GM12864 (cell line): ENCODE measurements at regions not wholly inside any gene's neighbourhood (a gene's known extent, or its start where the extent isn't known, plus 50 kb on each side); places are given as distances from the start of the nearest gene placed in this dataset.

Experiments
- DNase-seq: peaks from one replicate; pipeline ENCODE4 v3.0.0-alpha.2; 2011; ENCODE audit warnings: low read depth
- H3K4me3 ChIP-seq: 2 replicates; pipeline ENCODE4 v1.5.1; 2011; ENCODE audit warnings: mild to moderate bottlenecking, low read depth, low read length, control low read depth
- CTCF ChIP-seq: IDR thresholded peaks from 2 replicates; pipeline ENCODE4 v1.5.1; 2011; ENCODE audit warnings: low read depth, mild to moderate bottlenecking, moderate library complexity, low read length, control low read depth, inconsistent platforms; ENCODE audit errors: missing control alignments

GRCh38 chr15:72857331-72858063, 73.9 kb upstream of the ADPGK start:
- no peak overlapping the region for H3K4me3 ChIP-seq
- no peak for TF ChIP-seq CTCF
- DNase-seq = no peak

- no peak for DNase-seq
- H3K4me3 ChIP-seq = no peak overlapping the region
- no peak for TF ChIP-seq CTCF
Observed at GRCh38 chr15:72856549-72857040, 73.0 kb upstream of the ADPGK start.

- no peak overlapping the region for H3K4me3 ChIP-seq
- no peak for DNase-seq
- no peak for TF ChIP-seq CTCF
Observed at GRCh38 chr15:72855791-72856190, 72.2 kb upstream of the ADPGK start.

- no peak for DNase-seq
- no peak overlapping the region for H3K4me3 ChIP-seq
- no peak for TF ChIP-seq CTCF
Observed at GRCh38 chr15:72852273-72852672, 68.7 kb upstream of the ADPGK start.

GRCh38 chr15:72851586-72851985, 68.0 kb upstream of the ADPGK start:
- H3K4me3 ChIP-seq = no peak overlapping the region
- TF ChIP-seq CTCF = no peak
- no peak for DNase-seq

GRCh38 chr15:72850833-72851232, 67.3 kb upstream of the ADPGK start:
- H3K4me3 ChIP-seq = no peak overlapping the region
- no peak for TF ChIP-seq CTCF
- DNase-seq = no peak

GRCh38 chr15:72847806-72848205, 64.2 kb upstream of the ADPGK start:
- TF ChIP-seq CTCF = no peak
- no peak for DNase-seq
- no peak overlapping the region for H3K4me3 ChIP-seq
